ENCODE measurements at regions not wholly inside any gene's neighbourhood (a gene's known extent, or its start where the extent isn't known, plus 50 kb on each side); places are given as distances from the start of the nearest gene placed in this dataset.

DNA sequence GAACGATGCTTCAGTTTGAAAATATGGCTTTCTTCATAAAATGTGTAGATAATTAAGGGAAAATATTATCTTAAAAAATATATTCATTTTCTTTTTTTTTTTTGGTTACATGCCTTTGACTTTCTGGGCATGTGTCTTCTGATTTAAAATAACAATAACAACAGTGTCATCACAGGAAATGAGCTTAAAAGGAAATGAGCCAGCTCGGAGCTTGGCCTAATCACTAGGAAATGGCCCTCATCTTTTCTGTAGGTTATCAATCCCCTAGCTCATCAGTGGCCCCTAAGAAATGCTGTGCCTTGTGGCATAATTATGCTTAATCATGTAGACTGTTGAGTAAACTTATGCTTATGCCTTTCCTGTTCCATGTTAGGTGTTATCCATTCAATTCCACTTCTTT is 141.8 kb upstream of the FHL2 start:
- Mint-ChIP-seq H3K36me3 (no peaks in the 10 kb centered on the region), H3K27ac (no peak overlapping the region), H3K9me3 (peaks cover under 1% of the 10 kb centered on the region), H3K4me3 (no peak overlapping the region), H3K4me1 (peaks cover 1% of the 10 kb centered on the region), H3K27me3 (ENCODE audit: insufficient read depth, low read depth) (peaks cover 3% of the 10 kb centered on the region)
- Histone ChIP-seq H3K4me2 (no peak overlapping the region), H3K79me2 (ENCODE audit: low read depth) (no peaks in the 10 kb centered on the region), H3K4me1 (no peaks in the 10 kb centered on the region), H3K27ac (no peak overlapping the region), H3K9ac (no peak overlapping the region), H3F3A (ENCODE audit: low read depth) (no peaks in the 10 kb centered on the region), H3K27me3 (no peaks in the 10 kb centered on the region), H3K36me3 (no peaks in the 10 kb centered on the region), H3K9me3 (ENCODE audit: low read depth) (no peaks in the 10 kb centered on the region), H2AFZ (replicated peaks) (no peak overlapping the region), H4K20me1 (ENCODE audit: low read depth) (no peaks in the 10 kb centered on the region), H3K4me3 (no peak overlapping the region)
- TF ChIP-seq, protein P1, sequence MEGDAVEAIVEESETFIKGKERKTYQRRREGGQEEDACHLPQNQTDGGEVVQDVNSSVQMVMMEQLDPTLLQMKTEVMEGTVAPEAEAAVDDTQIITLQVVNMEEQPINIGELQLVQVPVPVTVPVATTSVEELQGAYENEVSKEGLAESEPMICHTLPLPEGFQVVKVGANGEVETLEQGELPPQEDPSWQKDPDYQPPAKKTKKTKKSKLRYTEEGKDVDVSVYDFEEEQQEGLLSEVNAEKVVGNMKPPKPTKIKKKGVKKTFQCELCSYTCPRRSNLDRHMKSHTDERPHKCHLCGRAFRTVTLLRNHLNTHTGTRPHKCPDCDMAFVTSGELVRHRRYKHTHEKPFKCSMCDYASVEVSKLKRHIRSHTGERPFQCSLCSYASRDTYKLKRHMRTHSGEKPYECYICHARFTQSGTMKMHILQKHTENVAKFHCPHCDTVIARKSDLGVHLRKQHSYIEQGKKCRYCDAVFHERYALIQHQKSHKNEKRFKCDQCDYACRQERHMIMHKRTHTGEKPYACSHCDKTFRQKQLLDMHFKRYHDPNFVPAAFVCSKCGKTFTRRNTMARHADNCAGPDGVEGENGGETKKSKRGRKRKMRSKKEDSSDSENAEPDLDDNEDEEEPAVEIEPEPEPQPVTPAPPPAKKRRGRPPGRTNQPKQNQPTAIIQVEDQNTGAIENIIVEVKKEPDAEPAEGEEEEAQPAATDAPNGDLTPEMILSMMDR (IDR thresholded peaks at IDR 0.05): no peak
- TF ChIP-seq EZH2phosphoT487 (IDR thresholded peaks at IDR 0.05): no peak
- TF ChIP-seq EZH2 (IDR thresholded peaks at IDR 0.05): no peak
- no peak for DNase-seq (ENCODE audit: low spot score)

- peaks cover 8% of the 10 kb centered on the region for H3K27me3 Mint-ChIP-seq (ENCODE audit: insufficient read depth, low read depth)
- no peak overlapping the region for H3K4me3 ChIP-seq
- no peaks in the 10 kb centered on the region for H3K4me1 Mint-ChIP-seq
- H3F3A ChIP-seq (ENCODE audit: low read depth): no peaks in the 10 kb centered on the region
- no peak for TF ChIP-seq EZH2 (IDR thresholded peaks at IDR 0.05)
- no peak for TF ChIP-seq EZH2phosphoT487 (IDR thresholded peaks at IDR 0.05)
- TF ChIP-seq, protein P1 (IDR thresholded peaks at IDR 0.05): no peak
- no peaks in the 10 kb centered on the region for H3K4me1 ChIP-seq
- peaks cover 3% of the 10 kb centered on the region for H3K9me3 Mint-ChIP-seq
- H4K20me1 ChIP-seq (ENCODE audit: low read depth): no peaks in the 10 kb centered on the region
- H3K4me3 Mint-ChIP-seq: no peak overlapping the region
- H3K79me2 ChIP-seq (ENCODE audit: low read depth): no peaks in the 10 kb centered on the region
- no peak overlapping the region for H3K27ac ChIP-seq
- H3K27ac Mint-ChIP-seq: no peak overlapping the region
- H3K36me3 Mint-ChIP-seq: no peaks in the 10 kb centered on the region
- H3K27me3 ChIP-seq: no peaks in the 10 kb centered on the region
- H3K36me3 ChIP-seq: no peaks in the 10 kb centered on the region
- no peak overlapping the region for H3K4me2 ChIP-seq
- no peak overlapping the region for H2AFZ ChIP-seq (replicated peaks)
- DNase-seq (ENCODE audit: low spot score): no peak
- H3K9ac ChIP-seq: no peak overlapping the region
- H3K9me3 ChIP-seq (ENCODE audit: low read depth): no peaks in the 10 kb centered on the region
Measured at GRCh38 chr2:105539331-105539730, 140.5 kb upstream of the FHL2 start.

GRCh38 chr2:105538840-105539239 is 140.0 kb upstream of the FHL2 start:
- H2AFZ ChIP-seq (replicated peaks): no peak overlapping the region
- no peak overlapping the region for H3K4me3 ChIP-seq
- Mint-ChIP-seq H3K36me3 (no peaks in the 10 kb centered on the region), H3K4me1 (no peaks in the 10 kb centered on the region), H3K27me3 (ENCODE audit: insufficient read depth, low read depth) (peaks cover 8% of the 10 kb centered on the region), H3K4me3 (no peak overlapping the region), H3K27ac (no peak overlapping the region), H3K9me3 (peaks cover 3% of the 10 kb centered on the region)
- H4K20me1 ChIP-seq (ENCODE audit: low read depth): no peaks in the 10 kb centered on the region
- H3K9me3 ChIP-seq (ENCODE audit: low read depth): no peaks in the 10 kb centered on the region
- no peak overlapping the region for H3K4me2 ChIP-seq
- no peaks in the 10 kb centered on the region for H3K4me1 ChIP-seq
- H3K79me2 ChIP-seq (ENCODE audit: low read depth): no peaks in the 10 kb centered on the region
- no peaks in the 10 kb centered on the region for H3K27me3 ChIP-seq
- no peak overlapping the region for H3K9ac ChIP-seq
- no peaks in the 10 kb centered on the region for H3K36me3 ChIP-seq
- H3F3A ChIP-seq (ENCODE audit: low read depth): no peaks in the 10 kb centered on the region
- H3K27ac ChIP-seq: no peak overlapping the region
- TF ChIP-seq, protein P1 (IDR thresholded peaks at IDR 0.05): no peak
- TF ChIP-seq EZH2 (IDR thresholded peaks at IDR 0.05) (no peak), EZH2phosphoT487 (IDR thresholded peaks at IDR 0.05) (no peak)
- DNase-seq (ENCODE audit: low spot score): no peak
